ENCODE measurements at regions not wholly inside any gene's neighbourhood (a gene's known extent, or its start where the extent isn't known, plus 50 kb on each side); places are given as distances from the start of the nearest gene placed in this dataset.

DNA sequence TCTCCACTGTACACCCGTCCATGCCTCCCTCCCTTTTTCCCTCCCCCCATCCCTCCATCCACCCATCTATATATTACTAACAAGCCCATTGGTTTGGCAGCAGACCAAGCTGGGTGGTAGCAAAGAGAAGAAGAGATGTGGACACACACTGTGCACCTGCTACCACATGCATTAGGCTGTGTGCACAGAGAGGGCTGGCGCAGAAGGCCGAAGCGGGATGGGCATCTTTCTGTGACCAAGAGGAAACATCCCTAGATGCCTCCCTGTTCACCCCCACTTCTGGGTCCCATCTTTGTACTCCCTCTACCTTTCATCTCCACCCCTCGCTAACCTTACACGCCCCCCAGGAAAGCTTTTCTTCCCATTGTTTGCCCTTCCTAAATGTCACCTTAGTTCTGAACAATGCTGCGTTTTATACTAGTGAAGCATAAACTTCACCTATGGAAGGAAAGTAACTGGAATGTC is 64.9 kb upstream of the AFDN start:
- TF ChIP-seq, protein P1, sequence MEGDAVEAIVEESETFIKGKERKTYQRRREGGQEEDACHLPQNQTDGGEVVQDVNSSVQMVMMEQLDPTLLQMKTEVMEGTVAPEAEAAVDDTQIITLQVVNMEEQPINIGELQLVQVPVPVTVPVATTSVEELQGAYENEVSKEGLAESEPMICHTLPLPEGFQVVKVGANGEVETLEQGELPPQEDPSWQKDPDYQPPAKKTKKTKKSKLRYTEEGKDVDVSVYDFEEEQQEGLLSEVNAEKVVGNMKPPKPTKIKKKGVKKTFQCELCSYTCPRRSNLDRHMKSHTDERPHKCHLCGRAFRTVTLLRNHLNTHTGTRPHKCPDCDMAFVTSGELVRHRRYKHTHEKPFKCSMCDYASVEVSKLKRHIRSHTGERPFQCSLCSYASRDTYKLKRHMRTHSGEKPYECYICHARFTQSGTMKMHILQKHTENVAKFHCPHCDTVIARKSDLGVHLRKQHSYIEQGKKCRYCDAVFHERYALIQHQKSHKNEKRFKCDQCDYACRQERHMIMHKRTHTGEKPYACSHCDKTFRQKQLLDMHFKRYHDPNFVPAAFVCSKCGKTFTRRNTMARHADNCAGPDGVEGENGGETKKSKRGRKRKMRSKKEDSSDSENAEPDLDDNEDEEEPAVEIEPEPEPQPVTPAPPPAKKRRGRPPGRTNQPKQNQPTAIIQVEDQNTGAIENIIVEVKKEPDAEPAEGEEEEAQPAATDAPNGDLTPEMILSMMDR (IDR thresholded peaks at IDR 0.05 in 8 of 11, conservative IDR thresholded peaks at IDR 0.05 in 3 of 11), result no peak
- TF ChIP-seq POLR2A (IDR thresholded peaks at IDR 0.05), result no peak
- no peak for TF ChIP-seq POLR2AphosphoS5 (IDR thresholded peaks at IDR 0.05)
